GM23248 (cell line): ENCODE measurements at regions not wholly inside any gene's neighbourhood (a gene's known extent, or its start where the extent isn't known, plus 50 kb on each side); places are given as distances from the start of the nearest gene placed in this dataset.
"Not testable (repeated sequence)": the region's sequence is repeated elsewhere in the genome, so short reads cannot be mapped to it uniquely, and the experiment has no call there.

Experiments
- DNase-seq: peaks from one replicate; pipeline ENCODE4 v3.0.0-alpha.2; 2015
- H2AFZ ChIP-seq: fragments of 200-600 bp; sonication (generic); 2 replicates; pipeline ENCODE4 v1.6.1; 2016; ENCODE audit warnings: antibody characterized with exemption
- H3F3A ChIP-seq: fragments of 200-600 bp; sonication (generic); 2 replicates; pipeline ENCODE4 v1.6.1; 2016; ENCODE audit warnings: mild to moderate bottlenecking, antibody characterized with exemption, mixed run types; ENCODE audit not compliant: insufficient read depth
- H3K27ac ChIP-seq: fragments of 200-600 bp; sonication (generic); 2 replicates; pipeline ENCODE4 v1.5.1; 2016; ENCODE audit warnings: mild to moderate bottlenecking
- H3K27me3 ChIP-seq: fragments of 200-600 bp; sonication (generic); replicated peaks from 2 replicates; pipeline ENCODE4 v1.6.1; 2016; ENCODE audit warnings: mild to moderate bottlenecking; ENCODE audit not compliant: insufficient read depth
- H3K36me3 ChIP-seq: fragments of 200-600 bp; sonication (generic); 2 replicates; pipeline ENCODE4 v1.6.1; 2016; ENCODE audit warnings: low read depth, mild to moderate bottlenecking
- H3K4me1 ChIP-seq: fragments of 200-600 bp; sonication (generic); 2 replicates; pipeline ENCODE4 v1.6.1; 2016; ENCODE audit warnings: mild to moderate bottlenecking; ENCODE audit not compliant: insufficient read depth
- H3K4me2 ChIP-seq: fragments of 200-600 bp; sonication (generic); one replicate; pipeline ENCODE4 v1.6.1; 2016; ENCODE audit warnings: mild to moderate bottlenecking; ENCODE audit not compliant: unreplicated experiment
- H3K4me3 ChIP-seq: fragments of 200-600 bp; sonication (generic); 2 replicates; pipeline ENCODE4 v1.5.1; 2016; ENCODE audit warnings: mild to moderate bottlenecking
- H3K79me2 ChIP-seq: fragments of 200-600 bp; sonication (generic); 2 replicates; pipeline ENCODE4 v1.6.1; 2016; ENCODE audit warnings: mild to moderate bottlenecking; ENCODE audit not compliant: insufficient read depth
- H3K9ac ChIP-seq: fragments of 200-600 bp; sonication (generic); 2 replicates; pipeline ENCODE4 v1.6.1; 2016; ENCODE audit warnings: mild to moderate bottlenecking
- H3K9me2 ChIP-seq: fragments of 200-600 bp; sonication (generic); 2 replicates; pipeline ENCODE4 v1.6.1; 2016; ENCODE audit warnings: mixed run types, mild to moderate bottlenecking, moderate library complexity; ENCODE audit not compliant: insufficient read depth
- H3K9me3 ChIP-seq: fragments of 200-600 bp; sonication (generic); one replicate; pipeline ENCODE4 v1.6.1; 2017; ENCODE audit warnings: low read depth
- H4K20me1 ChIP-seq: fragments of 200-600 bp; sonication (generic); 2 replicates; pipeline ENCODE4 v1.6.0; 2016; ENCODE audit not compliant: insufficient read depth
- EZH2 ChIP-seq: fragments of 200-600 bp; sonication (generic); IDR thresholded peaks from 2 replicates; pipeline ENCODE4 v1.6.1; 2018; ENCODE audit warnings: antibody characterized with exemption, mild to moderate bottlenecking; ENCODE audit not compliant: insufficient read depth, poor library complexity, severe bottlenecking
- EZH2phosphoT487 ChIP-seq: fragments of 200-600 bp; sonication (generic); IDR thresholded peaks from 2 replicates; pipeline ENCODE4 v1.6.1; 2018; ENCODE audit warnings: antibody characterized with exemption, moderate library complexity, mild to moderate bottlenecking, low read depth; ENCODE audit not compliant: insufficient read depth
- WGBS, 2 experiments: methylation state at CpG; one replicate each; pipeline ENCODE4 v1.1.6; 2015 to 2017; ENCODE audit warnings: low lambda C conversion rate in 2 of 2, low coverage in 1 of 2; ENCODE audit errors: missing lambda C conversion rate in 2 of 2; 5-methylcytosine and 5-hydroxymethylcytosine counted together
- in situ Hi-C: fragments of 300-500 bp; cut with MboI; formaldehyde crosslinking; loops from 2 replicates; pipeline ENCODE4 v1.15.0; 2020

DNA sequence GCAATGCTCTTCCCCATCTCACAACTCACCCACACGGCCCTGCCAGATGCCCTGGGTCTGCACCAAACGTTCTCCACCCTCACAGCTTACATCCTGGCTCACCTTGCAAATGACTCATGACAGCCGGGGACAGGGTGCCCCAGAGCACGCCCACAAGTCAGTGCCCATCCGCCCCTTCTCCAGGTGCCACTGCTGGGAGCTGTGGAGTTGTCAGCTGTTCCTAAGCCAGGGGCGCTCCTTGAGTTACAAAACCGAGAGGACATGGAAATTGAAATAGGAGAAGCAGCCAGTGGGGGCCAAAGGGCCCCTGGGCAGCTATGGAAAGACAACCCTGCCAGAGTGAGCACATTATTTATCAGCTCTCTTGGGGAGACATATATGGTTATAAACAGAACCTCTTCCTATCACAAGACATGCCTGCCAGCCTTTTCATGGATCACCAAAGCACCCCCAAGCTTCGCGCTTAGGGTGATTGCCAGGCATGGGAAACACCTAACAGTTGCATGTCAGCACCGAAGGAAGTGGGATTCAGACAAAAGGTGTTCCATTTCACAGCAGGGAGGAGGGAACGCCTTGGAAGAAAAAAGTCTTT, 236.8 kb downstream of the LY86 start:
- DNase-seq: no peak
- Histone ChIP-seq H3K4me1 (no peaks in the 10 kb centered on the region), H3K4me2 (no peak overlapping the region), H2AFZ (no peak overlapping the region), H3K9me3 (no peaks in the 10 kb centered on the region), H3K36me3 (no peaks in the 10 kb centered on the region), H3K27me3 (0 out of 2 replicates have a peak, but pooled peaks cover 4% of the 10 kb centered on the region), H3K27ac (no peak overlapping the region), H3K79me2 (no peaks in the 10 kb centered on the region), H3K9ac (no peak overlapping the region), H3K4me3 (no peak overlapping the region), H3F3A (no peaks in the 10 kb centered on the region), H3K9me2 (no peaks in the 10 kb centered on the region), H4K20me1 (no peaks in the 10 kb centered on the region)
- WGBS, 2 experiments: 69 to 78% methylated on average over 11 of the region's 11 CpGs
- in situ Hi-C loops: no loop called here
- TF ChIP-seq EZH2phosphoT487: no peak
- TF ChIP-seq EZH2: no peak

DNA sequence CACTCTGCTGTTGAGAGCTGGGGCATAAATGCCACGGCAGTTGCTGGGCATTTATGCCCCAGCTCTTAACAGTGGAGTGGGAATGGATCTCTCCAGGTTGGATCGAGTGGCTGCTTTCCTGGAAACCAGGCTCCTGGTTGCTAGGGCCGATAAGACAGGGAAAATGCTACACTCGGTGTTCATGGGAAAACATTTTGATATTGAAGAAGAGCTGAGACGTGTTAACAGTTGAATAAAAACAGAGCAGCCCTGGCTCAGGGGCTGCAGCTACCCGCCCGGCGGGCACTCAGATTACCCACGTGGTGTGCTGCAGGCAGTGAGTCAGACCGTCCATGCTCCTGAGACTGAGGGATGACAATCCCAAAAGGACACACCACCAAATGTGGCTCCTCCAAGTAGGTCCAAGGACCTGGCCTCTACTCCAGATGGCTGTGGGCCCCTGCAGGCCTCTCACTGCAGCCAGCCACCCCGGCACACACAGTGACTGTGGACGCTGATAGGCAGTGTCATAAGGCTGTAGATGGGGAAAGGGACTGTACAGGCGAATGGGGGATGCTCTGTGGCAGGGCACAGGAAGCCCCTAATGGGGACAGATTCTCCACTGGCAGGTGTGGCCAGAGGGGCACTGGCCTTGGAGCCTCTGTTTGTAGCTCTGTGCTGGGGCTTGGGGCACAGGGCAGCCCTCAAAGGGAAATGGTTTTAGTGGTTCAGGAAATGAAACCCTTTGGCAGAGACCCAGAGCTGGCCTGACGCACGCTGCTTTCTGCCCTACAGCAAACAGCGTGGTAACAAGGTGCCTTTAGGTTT, 237.8 kb downstream of the LY86 start:
- H3K9ac ChIP-seq: no peak overlapping the region
- no peaks in the 10 kb centered on the region for H3F3A ChIP-seq
- H3K79me2 ChIP-seq: no peaks in the 10 kb centered on the region
- H3K27ac ChIP-seq: no peak overlapping the region
- H3K4me1 ChIP-seq: no peaks in the 10 kb centered on the region
- in situ Hi-C loops: no loop called here
- no peaks in the 10 kb centered on the region for H3K9me2 ChIP-seq
- H4K20me1 ChIP-seq: no peaks in the 10 kb centered on the region
- peak overlapping the region; percentile 53 for H2AFZ ChIP-seq
- H3K9me3 ChIP-seq: no peaks in the 10 kb centered on the region
- H3K27me3 ChIP-seq: 0 out of 2 replicates have a peak, but pooled peaks cover 10% of the 10 kb centered on the region
- H3K36me3 ChIP-seq: no peaks in the 10 kb centered on the region
- TF ChIP-seq EZH2 (no peak), EZH2phosphoT487 (no peak)
- 25 to 29% methylated on average over 16 of the region's 16 CpGs for WGBS, 2 experiments
- H3K4me3 ChIP-seq: no peak overlapping the region
- no peak overlapping the region for H3K4me2 ChIP-seq
- DNase-seq: peak; percentile 56

DNA sequence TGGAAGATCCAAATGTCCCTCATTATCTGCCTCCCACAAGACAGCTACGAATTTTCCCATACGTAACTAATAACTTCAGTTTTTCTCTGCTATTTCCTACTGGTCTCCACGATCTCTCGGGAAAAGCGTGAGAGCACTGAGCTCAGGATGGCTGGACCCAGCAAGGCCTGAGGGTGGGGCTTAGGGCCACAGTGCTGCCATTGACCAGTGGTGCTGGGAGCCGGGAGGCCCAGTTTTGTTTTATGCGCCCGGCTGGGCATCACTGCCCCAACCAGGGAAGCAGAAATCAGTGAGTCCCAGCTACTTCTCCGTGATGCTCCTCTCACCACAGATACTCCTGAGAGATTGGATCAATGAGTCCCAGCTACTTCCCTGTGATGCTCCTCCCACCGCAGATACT, 238.4 kb downstream of the LY86 start:
- H3K79me2 ChIP-seq: no peaks in the 10 kb centered on the region
- no peak overlapping the region for H3K27ac ChIP-seq
- WGBS, 2 experiments: 86 to 87% methylated on average over 10 of the region's 10 CpGs
- H3K4me2 ChIP-seq: no peak overlapping the region
- in situ Hi-C loops: no loop called here
- DNase-seq: no peak
- H3K4me1 ChIP-seq: no peaks in the 10 kb centered on the region
- no peaks in the 10 kb centered on the region for H3K36me3 ChIP-seq
- no peak for TF ChIP-seq EZH2
- no peak for TF ChIP-seq EZH2phosphoT487
- no peak overlapping the region for H3K9ac ChIP-seq
- H3F3A ChIP-seq: no peaks in the 10 kb centered on the region
- no peaks in the 10 kb centered on the region for H3K9me3 ChIP-seq
- H4K20me1 ChIP-seq: no peaks in the 10 kb centered on the region
- H2AFZ ChIP-seq: no peak overlapping the region
- H3K27me3 ChIP-seq: 0 out of 2 replicates have a peak, but pooled peaks cover 13% of the 10 kb centered on the region
- H3K9me2 ChIP-seq: no peaks in the 10 kb centered on the region
- H3K4me3 ChIP-seq: no peak overlapping the region

DNA sequence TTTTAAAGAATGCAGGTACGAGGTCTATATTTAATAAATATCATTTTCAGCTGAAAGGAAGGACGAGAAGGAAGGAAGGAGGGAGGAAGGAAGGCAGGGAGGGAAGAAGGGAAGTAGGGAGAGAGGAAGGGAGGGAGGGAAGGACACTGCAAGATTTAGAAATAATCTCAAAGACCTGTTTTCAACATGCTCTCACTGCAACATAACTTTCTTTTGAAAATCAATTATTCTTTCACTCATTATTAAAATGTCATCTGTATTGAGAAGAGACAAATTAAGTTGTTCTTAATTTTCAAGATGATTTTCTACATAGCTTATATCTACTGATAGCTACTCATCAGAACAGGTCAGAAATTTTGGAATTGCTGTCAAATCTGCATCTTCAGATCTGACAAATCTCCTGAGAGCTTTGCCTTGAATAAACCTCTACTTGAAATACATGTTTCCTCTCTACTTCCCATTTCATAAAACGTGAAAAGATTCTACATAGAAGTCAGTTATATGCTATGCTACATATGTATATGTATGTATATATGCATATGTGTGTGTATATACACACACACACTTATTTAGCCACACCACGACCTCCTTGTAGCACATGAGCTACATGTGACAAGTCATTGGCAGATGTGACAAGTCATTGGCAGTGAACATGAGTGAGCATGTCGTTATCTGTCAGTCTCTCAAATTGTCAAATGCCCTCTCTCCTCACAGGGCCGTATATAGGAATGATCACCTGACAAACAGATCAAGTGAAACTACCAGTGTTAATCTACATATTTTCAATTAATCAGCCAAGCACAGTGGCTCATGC, 241.6 kb downstream of the LY86 start:
- Histone ChIP-seq H3K9ac (no peak overlapping the region), H3K4me1 (no peaks in the 10 kb centered on the region), H2AFZ (no peak overlapping the region), H4K20me1 (no peaks in the 10 kb centered on the region), H3K27ac (no peak overlapping the region), H3K4me3 (no peak overlapping the region), H3K36me3 (no peaks in the 10 kb centered on the region), H3K27me3 (peaks cover 22% of the 10 kb centered on the region; the same call in 1 of the 2 replicates), H3K4me2 (no peak overlapping the region), H3K9me3 (no peaks in the 10 kb centered on the region), H3K79me2 (no peaks in the 10 kb centered on the region), H3F3A (no peaks in the 10 kb centered on the region), H3K9me2 (no peaks in the 10 kb centered on the region)
- 43 to 44% methylated on average over 6 of the region's 6 CpGs for WGBS, 2 experiments
- DNase-seq: no peak
- in situ Hi-C loops: no loop called here
- TF ChIP-seq EZH2phosphoT487 (no peak), EZH2 (no peak)

DNA sequence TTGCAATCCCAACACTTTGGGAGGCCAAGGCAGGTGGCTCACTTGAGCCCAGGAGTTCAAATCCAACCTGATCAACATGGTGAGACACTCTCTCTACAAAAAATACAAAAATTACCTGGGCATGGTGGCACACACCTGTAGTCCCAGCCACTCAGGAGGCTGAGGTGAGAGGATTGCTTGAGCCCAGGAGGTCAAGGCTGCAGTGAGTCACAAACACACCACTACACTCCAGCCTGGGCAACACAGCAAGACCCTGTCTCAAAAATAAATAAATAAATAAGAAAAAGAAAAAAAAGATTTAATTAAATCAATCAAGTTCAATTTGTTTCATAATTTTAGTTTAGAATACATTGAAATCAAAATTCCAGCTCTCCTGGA, 242.2 kb downstream of the LY86 start:
- H3F3A ChIP-seq, H3K9ac ChIP-seq, in situ Hi-C loops, H3K4me1 ChIP-seq, H3K4me2 ChIP-seq, H3K36me3 ChIP-seq, DNase-seq, H4K20me1 ChIP-seq, H3K9me2 ChIP-seq, H2AFZ ChIP-seq, H3K9me3 ChIP-seq, H3K79me2 ChIP-seq, H3K27ac ChIP-seq, H3K4me3 ChIP-seq: not testable (repeated sequence)
- H3K27me3 ChIP-seq: peaks cover 22% of the 10 kb centered on the region; the same call in 1 of the 2 replicates
